HK-2 (cell line): ENCODE measurements at regions not wholly inside any gene's neighbourhood (a gene's known extent, or its start where the extent isn't known, plus 50 kb on each side); places are given as distances from the start of the nearest gene placed in this dataset.
A peak's percentile ranks its signal among the peaks of the same experiment; 100 is the strongest.

ENCODE experiments used
- DNase-seq: peaks from one replicate; pipeline ENCODE4 v3.0.0-alpha.2; 2018; ENCODE audit not compliant: unreplicated experiment

DNA sequence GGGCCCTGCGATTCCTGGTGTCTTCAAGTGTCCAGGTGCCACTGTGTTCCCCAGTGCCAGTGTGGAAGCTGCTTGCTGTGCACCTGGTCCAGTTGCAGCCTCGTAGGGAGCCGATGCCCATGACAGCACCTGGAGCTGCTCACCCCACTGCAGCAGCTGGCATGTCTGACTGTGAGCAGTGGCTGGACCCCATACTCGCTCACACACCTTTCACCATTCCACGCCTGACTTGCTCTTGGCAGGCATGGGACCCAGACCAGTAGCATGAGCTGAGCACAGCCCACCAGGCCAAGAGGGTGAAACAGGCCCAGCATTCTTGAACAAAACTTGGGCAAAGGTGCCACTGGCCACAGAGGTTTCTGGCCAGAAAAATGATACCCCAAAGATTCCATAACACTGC, 124.5 kb upstream of the THY1 start:
- DNase-seq = no peak

DNA sequence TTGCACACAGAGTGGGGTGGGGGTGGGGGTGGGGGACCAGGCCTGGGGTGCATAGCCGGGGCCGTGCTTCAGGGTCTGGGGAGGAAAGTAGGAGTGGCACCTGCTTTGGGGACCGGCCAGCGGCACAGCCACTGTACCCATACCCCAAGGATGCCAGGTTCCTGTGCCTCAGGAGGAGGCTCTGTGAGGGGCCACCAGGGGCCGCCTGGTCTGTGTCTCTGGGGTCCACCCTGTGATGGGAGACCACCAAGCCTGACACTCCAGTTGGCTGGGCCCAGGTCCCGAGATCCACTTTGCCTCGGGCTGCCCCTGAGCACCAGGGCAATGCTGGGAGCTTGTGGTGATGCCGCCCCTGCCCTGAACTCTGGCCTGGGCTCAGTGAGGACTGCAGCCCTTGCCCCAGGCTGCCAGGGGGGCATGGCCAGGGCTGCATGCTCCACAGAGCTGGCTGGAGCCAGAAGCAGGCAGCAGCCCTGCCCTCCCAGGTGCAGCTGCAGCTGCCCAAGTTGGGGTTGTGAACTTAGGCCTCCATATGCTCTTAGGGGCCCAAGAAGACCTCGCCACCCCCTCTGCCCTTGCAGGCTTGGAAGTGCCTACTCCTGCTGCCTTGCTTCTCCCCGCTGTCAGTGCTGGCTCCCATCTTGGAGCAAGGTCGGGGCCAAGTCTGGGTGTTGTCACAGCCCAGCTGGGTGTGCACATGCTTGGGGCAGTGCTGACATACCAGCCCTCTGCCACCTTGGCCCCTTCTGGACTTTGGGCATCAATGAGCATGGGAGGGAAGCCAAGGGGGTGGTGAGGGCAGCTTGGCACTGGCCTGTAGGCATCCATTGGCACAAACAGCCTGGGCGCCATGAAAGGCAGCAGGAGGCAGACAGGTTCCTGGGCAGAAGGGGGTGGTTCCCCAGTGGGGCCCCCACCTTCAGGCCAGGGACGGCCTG, 123.3 kb upstream of the THY1 start:
- no peak for DNase-seq

DNA sequence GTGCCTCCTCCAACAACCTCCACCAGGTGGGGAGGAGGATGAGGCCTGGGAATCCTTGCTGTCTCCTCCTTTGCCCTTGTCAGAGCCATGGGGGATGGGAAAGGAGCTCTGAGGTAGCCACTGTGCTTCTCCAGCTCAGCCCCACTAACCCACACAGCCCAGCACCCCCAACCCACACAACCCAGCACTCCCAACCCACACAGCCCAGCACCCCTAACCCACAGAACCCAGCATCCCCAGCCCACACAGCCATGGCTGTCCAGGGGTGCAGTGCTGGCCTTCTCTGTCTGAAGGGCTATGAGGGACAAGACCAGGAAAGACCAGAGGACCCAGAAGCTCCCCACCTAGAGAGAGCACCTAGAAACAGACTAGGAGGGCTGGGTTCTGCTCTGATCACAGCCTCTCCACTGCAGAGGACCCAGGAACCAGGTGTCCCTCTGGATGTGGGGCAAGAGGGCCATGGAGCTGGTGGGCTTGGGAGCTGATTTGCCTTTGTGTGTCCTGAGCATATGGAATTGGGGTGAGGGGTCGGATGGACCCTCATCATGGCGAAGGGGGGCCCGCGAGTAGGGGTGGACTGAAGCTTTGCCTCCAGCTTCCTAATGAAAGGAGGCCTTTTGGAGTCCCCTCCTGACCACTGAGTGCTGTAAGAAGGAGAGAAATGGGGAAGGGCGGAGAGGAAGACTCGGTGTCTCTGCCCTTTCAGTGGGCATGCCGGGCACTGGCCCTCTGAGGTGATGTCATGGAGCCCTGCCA, 117.6 kb upstream of the THY1 start:
- DNase-seq = no peak

GRCh38 chr11:119539583-119539982, 116.6 kb upstream of the THY1 start:
- no peak for DNase-seq

DNA sequence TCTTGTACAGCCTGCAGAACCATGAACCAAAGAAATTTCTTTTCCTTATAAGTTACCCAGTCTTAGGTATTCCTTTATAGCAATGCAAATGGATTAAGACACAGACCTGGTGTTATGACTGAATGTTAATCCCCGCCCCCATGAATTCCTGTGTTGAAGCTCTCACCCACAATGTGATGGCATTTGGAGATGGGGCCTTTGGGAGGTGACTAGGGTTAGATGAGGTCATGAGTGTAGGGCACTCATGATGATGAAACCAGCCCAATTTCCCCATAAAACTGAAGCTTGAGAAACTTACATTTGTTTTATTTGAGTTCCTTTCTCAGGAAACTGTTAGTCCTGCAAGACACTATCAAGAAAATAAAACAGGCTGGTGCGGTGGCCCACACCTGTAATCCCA, 115.8 kb upstream of the THY1 start:
- no peak for DNase-seq

DNA sequence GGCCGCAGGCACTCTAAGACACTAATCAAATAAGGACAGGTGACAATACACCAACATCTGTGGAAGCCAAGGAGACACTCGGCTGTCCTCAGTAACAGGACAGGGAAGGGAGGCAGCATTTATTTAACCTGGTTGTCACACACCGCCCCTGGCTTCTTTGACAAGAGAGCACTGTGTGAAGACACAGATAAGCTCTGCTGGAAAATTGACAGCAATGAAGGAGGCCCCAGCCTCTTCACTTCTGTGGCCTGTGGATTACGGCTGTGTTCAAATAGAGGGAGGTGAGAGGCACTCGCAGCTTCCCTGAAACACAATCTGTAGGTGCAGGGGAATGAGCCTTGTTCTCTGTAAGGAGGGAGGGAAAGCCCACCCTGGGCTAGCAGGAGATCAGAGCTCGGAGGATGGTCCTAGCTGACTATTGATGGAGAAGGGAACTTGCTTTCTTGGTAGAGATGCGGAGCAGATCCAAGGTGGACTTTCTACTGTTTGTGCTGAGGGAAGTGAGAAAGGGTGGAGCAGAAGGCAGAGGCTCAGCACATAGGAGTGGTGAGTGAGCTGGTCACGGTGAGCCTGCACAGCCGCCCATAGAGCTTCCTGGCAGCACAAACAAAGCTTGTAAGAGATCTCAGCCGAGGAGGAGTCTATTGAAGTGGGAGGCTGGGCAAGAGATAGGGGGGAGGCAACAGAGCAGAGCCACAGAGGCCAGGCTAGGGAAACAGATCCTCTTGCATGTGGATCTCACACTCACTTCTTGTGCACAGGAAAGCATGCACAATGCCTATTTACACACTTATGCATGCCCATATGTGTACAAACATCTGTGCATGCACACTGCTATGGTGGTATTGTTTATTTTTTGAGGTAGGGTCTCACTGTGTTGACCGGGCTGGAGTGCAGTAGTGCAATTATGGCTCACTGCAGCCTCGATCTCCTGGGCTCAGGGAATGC, 114.6 kb upstream of the THY1 start:
- DNase-seq = no peak

- no peak for DNase-seq
Measured at GRCh38 chr11:119536801-119537200, 113.8 kb upstream of the THY1 start.

- peak; percentile 71 for DNase-seq
Measured at GRCh38 chr11:119533921-119534736, 111.2 kb upstream of the THY1 start.

- no peak for DNase-seq
Measured at GRCh38 chr11:119533462-119533861, 110.5 kb upstream of the THY1 start.

DNA sequence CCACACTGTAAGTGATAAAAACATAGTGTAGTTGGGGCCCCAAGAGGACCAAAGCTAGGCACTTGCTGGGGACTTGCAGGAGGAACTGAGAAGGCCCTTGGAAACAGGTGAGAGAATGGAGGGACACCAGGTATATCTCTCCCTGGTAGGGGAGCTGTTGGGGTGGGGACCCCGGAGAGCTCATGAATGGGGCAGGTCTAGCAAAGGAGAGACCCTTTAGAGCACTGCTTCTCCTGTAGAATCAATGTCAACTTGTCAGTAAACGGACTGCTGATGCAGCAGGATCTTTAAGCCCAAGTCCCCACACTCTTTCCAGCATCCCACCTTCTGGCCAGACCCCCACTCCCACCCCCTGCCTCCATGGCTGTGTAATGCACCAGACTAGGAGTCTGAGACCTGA, 109.6 kb upstream of the THY1 start:
- DNase-seq = no peak

DNA sequence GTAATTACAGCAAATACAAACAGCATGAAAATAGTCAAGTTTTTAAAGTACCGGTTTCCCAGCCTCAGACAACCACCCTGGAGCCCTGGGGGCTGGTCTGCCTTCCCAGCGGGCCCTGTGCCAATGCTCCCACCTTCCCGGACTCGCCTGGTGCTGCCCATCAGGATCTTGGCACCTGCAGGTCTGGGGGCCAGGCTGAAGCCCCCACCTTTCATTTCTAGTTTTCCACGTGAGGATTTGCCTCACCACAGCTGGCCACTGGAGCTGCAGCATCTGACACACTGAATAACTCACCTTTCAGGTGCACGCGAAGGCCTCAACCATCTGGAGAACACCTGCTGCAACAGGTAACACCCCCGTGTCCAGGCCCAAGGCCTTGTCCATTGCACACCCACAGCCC, 108.7 kb upstream of the THY1 start:
- DNase-seq = no peak

DNA sequence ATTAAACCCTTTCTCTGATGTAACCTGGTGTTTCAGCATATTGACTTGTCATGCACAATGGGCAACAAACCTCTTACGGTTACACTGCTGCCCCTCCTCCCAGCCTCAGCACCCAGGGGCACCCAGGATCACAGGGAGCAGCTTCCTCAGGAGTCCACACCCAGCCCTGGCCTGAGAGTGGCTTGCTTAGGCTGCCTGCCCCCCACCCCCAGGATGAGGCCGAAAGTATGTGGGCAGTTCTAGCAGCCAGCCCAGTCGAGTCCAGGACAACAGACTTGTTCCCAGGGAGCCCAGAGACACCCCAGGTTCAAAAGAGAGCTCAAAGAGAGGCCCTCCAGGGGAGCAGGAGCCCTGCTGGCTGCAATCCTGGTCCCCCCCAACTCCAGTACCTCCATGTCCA, 108.1 kb upstream of the THY1 start:
- no peak for DNase-seq

- no peak for DNase-seq
Measured at GRCh38 chr11:119530509-119530908, 107.5 kb upstream of the THY1 start.

GRCh38 chr11:119529936-119530335, 107.0 kb upstream of the THY1 start:
- DNase-seq = no peak

- DNase-seq = no peak
Measured at GRCh38 chr11:119529063-119529845, 106.3 kb upstream of the THY1 start.

GRCh38 chr11:119525867-119526196, 102.9 kb upstream of the THY1 start:
- no peak for DNase-seq

- no peak for DNase-seq
Measured at GRCh38 chr11:119525180-119525866, 102.4 kb upstream of the THY1 start.

DNA sequence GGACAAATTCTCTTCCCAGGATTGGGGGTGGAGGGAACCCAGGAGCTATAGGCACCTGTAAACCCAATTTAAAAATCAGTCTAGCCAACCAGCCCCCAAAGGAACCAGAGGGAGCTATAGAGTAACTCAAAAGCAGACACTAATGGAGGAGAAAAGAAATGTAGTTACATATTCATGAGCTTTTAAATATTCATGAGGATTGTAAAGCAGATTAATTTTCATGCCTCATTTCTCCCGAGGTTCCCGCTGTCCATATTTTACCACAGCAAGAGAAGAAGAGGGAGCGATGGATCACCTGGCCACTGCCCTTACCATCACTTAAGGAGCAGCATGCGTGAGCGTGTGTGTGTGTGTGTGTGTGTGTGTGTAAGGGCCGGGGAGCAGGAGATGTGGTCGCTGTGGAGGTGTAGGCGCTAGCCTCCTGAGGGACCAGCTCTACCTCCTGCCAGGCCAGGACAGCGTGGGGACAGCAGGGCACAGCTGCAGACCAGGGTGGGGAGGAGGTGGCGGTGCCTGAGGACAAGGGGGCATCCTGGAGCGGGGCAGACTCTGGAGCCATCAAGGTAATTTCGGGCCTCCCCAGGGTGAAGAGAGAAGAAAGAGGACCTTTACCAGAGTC, 100.7 kb upstream of the THY1 start:
- DNase-seq = no peak

DNA sequence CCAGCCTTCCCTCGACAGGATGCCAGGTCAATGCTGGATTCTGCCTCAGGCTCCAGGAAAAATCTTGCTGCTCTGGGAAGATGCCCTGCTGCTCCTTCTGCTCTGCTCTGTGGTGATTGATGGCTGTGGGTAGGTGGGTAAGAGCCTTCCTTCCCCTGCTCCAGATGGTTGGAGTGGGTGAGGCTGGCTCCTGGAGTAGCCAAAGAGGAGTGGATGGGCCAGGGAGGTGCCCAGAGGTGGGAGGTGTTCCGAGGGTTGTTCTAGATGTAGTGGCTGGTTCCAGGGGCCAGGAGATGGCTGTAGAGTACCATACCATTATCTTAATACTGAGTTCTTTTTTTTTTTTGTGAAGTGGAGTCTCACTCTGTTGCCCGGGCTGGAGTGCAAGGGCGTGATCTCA, 99.6 kb upstream of the THY1 start:
- no peak for DNase-seq
